BLaER1 (cell line): ENCODE measurements at regions not wholly inside any gene's neighbourhood (a gene's known extent, or its start where the extent isn't known, plus 50 kb on each side); places are given as distances from the start of the nearest gene placed in this dataset.

Experiments used
- H3K27ac ChIP-seq: shearing (Covaris generic); formaldehyde crosslinking; 2 replicates; pipeline ENCODE4 v1.8.1; 2022
- H3K27me3 ChIP-seq: shearing (Covaris generic); formaldehyde crosslinking; 2 replicates; pipeline ENCODE4 v1.8.1; 2022
- H3K36me3 ChIP-seq: shearing (Covaris generic); formaldehyde crosslinking; 2 replicates; pipeline ENCODE4 v1.8.1; 2022
- H3K4me1 ChIP-seq: shearing (Covaris generic); formaldehyde crosslinking; 2 replicates; pipeline ENCODE4 v1.8.1; 2022
- H3K4me2 ChIP-seq: shearing (Covaris generic); formaldehyde crosslinking; 2 replicates; pipeline ENCODE4 v1.8.1; 2022
- H3K4me3 ChIP-seq: shearing (Covaris generic); formaldehyde crosslinking; 2 replicates; pipeline ENCODE4 v1.8.1; 2022
- H3K9ac ChIP-seq: shearing (Covaris generic); formaldehyde crosslinking; 2 replicates; pipeline ENCODE4 v1.8.1; 2022
- H3K9me3 ChIP-seq: shearing (Covaris generic); formaldehyde crosslinking; 2 replicates; pipeline ENCODE4 v1.8.1; 2022
- H4K20me1 ChIP-seq: shearing (Covaris generic); formaldehyde crosslinking; 2 replicates; pipeline ENCODE4 v1.8.1; 2022
- Cebpa-rat ChIP-seq: shearing (Covaris generic); IDR thresholded peaks from 2 replicates; pipeline ENCODE4 v1.8.1; 2022

GRCh38 chr7:36006636-36007229, 146.3 kb upstream of the EEPD1 start:
- no peak for TF ChIP-seq Cebpa-rat
- H3K36me3 ChIP-seq = no peaks in the 10 kb centered on the region
- H3K27me3 ChIP-seq = no peaks in the 10 kb centered on the region
- no peak overlapping the region for H3K4me3 ChIP-seq
- H3K4me2 ChIP-seq = no peak overlapping the region
- H4K20me1 ChIP-seq = no peaks in the 10 kb centered on the region
- H3K27ac ChIP-seq = no peak overlapping the region
- H3K9me3 ChIP-seq = no peaks in the 10 kb centered on the region
- H3K4me1 ChIP-seq = no peaks in the 10 kb centered on the region
- H3K9ac ChIP-seq = no peak overlapping the region

DNA sequence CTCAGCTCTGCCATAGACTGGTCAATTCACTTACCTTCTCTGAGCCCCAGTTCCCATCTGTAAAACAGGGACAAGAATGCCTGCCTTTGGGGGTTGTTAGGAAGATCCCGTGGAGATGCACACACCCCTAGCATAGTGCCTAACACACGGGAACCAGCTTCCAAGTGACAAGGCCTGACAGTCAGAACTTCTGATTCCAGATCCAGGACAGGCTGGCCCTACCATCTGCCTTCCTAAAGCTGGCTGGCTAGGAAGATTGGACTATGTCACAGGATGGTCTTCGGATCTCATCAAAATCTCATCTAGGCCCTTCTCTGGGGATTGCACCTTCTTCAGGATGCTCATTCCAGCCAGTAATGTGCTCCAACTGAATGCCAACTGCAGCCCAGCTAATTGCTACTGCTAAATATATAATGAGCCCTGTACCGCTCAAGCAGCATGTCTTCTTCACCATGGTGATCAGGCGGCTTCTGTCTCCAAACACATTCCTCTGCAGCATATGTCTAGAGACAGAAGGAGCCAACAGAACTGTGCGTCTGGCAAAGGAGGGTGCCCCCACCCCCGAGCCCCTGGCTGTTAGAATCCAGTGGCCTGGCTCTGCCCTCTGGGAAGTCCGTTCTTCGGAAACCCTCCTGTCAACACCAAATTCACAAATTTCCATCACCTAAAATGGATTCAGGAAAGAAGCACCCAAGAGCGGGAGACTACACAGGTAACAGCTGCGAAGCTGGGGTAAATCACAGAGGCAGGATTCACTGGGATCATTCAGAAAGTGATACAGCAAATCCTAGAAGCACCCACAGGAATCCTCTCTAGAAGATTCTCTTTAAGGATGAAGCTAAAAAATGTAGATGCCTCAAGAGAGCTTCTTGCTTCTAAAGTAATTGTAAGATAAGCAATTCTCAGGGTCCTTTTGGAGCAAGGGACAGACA, 142.1 kb upstream of the EEPD1 start:
- Histone ChIP-seq H3K9me3 (no peaks in the 10 kb centered on the region), H3K9ac (no peak overlapping the region), H3K27me3 (no peaks in the 10 kb centered on the region), H3K4me2 (no peak overlapping the region), H3K4me3 (no peak overlapping the region), H3K4me1 (no peaks in the 10 kb centered on the region), H4K20me1 (no peaks in the 10 kb centered on the region), H3K36me3 (no peaks in the 10 kb centered on the region), H3K27ac (no peak overlapping the region)
- TF ChIP-seq Cebpa-rat = no peak

GRCh38 chr7:36011588-36011965, 141.5 kb upstream of the EEPD1 start:
- Histone ChIP-seq H3K36me3 (no peaks in the 10 kb centered on the region), H3K27ac (no peak overlapping the region), H3K4me1 (no peaks in the 10 kb centered on the region), H3K4me3 (no peak overlapping the region), H3K9me3 (no peaks in the 10 kb centered on the region), H3K27me3 (no peaks in the 10 kb centered on the region), H3K9ac (no peak overlapping the region), H4K20me1 (no peaks in the 10 kb centered on the region), H3K4me2 (no peak overlapping the region)
- TF ChIP-seq Cebpa-rat = no peak

DNA sequence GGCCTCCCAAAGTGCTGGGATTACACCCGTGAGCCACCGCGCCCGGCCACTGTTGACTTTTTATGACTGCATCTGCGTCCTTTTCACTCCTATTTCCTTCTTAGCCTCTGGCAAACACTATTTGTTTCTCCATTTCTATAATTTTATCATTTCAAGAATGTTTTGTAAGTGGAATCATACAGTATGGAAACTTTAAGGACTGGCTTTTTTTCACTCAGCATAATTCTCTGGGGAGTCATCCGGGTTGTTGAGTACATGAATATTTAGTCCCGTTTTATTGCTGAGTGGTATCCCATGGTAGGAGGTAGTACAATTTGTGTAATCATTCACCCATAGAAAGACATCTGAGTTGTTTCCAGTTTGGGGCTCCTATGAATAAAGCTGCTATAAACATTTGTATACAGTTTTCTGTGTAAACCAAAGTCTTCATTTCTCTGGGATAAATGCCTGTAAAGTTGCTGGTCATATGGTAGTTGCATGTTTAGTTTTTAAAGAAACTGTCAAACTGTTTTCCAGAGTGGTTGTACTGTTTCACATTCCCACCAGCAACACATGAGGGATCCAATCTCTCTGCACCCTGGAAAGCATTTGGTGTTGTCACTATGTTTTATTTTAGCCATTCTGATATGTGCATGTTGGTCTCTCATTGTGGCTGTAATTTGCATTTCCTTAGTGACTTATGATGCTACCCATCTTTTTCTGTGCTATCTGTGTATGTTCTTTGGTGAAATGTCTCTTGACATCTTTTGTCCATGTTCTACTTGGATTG, 139.6 kb upstream of the EEPD1 start:
- Histone ChIP-seq H3K36me3 (no peaks in the 10 kb centered on the region), H3K27ac (no peak overlapping the region), H4K20me1 (no peaks in the 10 kb centered on the region), H3K4me2 (no peak overlapping the region), H3K4me3 (no peak overlapping the region), H3K4me1 (no peaks in the 10 kb centered on the region), H3K9ac (no peak overlapping the region), H3K9me3 (no peaks in the 10 kb centered on the region), H3K27me3 (no peaks in the 10 kb centered on the region)
- TF ChIP-seq Cebpa-rat = no peak

DNA sequence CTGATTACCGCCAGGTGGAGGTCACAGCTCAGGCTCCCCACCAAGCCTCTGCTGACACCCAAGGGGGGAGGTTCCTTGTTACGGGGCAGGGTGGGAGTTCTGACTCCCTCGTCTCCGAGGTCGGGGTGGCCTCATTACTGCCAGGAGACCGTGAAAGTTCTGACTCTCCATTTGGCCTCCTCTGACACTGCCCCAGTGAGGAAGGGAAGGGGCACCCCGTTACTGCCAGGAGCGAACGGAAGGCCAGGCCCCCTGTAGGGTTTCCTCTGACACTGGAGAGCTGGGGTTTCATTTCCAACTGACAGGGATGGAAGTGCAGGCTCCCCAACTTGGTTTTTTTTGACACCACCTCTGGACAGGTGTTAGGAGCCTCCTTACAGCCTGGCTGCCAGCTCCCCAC, 138.1 kb upstream of the EEPD1 start:
- H3K36me3 ChIP-seq = no peaks in the 10 kb centered on the region
- H3K27ac ChIP-seq = no peak overlapping the region
- no peak overlapping the region for H3K4me3 ChIP-seq
- no peaks in the 10 kb centered on the region for H3K4me1 ChIP-seq
- H3K4me2 ChIP-seq = no peak overlapping the region
- no peaks in the 10 kb centered on the region for H3K9me3 ChIP-seq
- TF ChIP-seq Cebpa-rat = no peak
- no peaks in the 10 kb centered on the region for H4K20me1 ChIP-seq
- no peak overlapping the region for H3K9ac ChIP-seq
- H3K27me3 ChIP-seq = no peaks in the 10 kb centered on the region

DNA sequence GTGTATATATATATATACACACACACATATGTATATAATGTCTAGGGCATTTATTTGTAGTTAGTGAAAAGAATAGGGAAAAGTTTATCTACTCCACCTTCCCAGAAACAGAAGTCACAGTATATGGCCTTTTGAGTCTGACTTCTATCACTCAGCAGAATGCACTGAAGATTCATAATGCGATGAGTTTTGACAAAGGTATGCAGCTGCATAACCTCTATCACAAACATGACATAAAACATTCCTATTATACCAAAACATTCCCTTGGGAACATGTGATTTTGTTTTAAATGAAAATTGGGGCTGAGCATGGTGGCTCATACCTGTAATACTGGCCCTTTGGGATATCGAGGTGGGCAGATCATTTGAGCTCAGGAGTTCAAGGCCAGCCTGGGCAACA, 137.3 kb upstream of the EEPD1 start:
- no peak overlapping the region for H3K4me3 ChIP-seq
- H3K4me2 ChIP-seq = no peak overlapping the region
- H3K4me1 ChIP-seq = no peaks in the 10 kb centered on the region
- no peaks in the 10 kb centered on the region for H3K9me3 ChIP-seq
- H4K20me1 ChIP-seq = no peaks in the 10 kb centered on the region
- no peaks in the 10 kb centered on the region for H3K36me3 ChIP-seq
- no peaks in the 10 kb centered on the region for H3K27me3 ChIP-seq
- no peak for TF ChIP-seq Cebpa-rat
- H3K9ac ChIP-seq = no peak overlapping the region
- H3K27ac ChIP-seq = no peak overlapping the region

- no peak for TF ChIP-seq Cebpa-rat
- Histone ChIP-seq H3K4me3 (no peak overlapping the region), H3K9me3 (no peaks in the 10 kb centered on the region), H4K20me1 (no peaks in the 10 kb centered on the region), H3K27ac (no peak overlapping the region), H3K27me3 (no peaks in the 10 kb centered on the region), H3K9ac (no peak overlapping the region), H3K4me2 (no peak overlapping the region), H3K36me3 (no peaks in the 10 kb centered on the region), H3K4me1 (no peaks in the 10 kb centered on the region)
Observed at GRCh38 chr7:36016648-36017047, 136.4 kb upstream of the EEPD1 start.

- TF ChIP-seq Cebpa-rat = no peak
- H3K27me3 ChIP-seq = no peaks in the 10 kb centered on the region
- no peaks in the 10 kb centered on the region for H3K4me1 ChIP-seq
- H4K20me1 ChIP-seq = no peaks in the 10 kb centered on the region
- no peak overlapping the region for H3K9ac ChIP-seq
- H3K4me2 ChIP-seq = no peak overlapping the region
- H3K9me3 ChIP-seq = no peaks in the 10 kb centered on the region
- no peak overlapping the region for H3K4me3 ChIP-seq
- no peak overlapping the region for H3K27ac ChIP-seq
- no peaks in the 10 kb centered on the region for H3K36me3 ChIP-seq
Observed at GRCh38 chr7:36017111-36017510, 135.9 kb upstream of the EEPD1 start.

GRCh38 chr7:36018816-36019484, 134.1 kb upstream of the EEPD1 start:
- TF ChIP-seq Cebpa-rat = no peak
- no peaks in the 10 kb centered on the region for H3K4me1 ChIP-seq
- no peaks in the 10 kb centered on the region for H4K20me1 ChIP-seq
- H3K36me3 ChIP-seq = no peaks in the 10 kb centered on the region
- H3K9me3 ChIP-seq = no peaks in the 10 kb centered on the region
- H3K9ac ChIP-seq = no peak overlapping the region
- H3K27me3 ChIP-seq = no peaks in the 10 kb centered on the region
- H3K4me2 ChIP-seq = no peak overlapping the region
- H3K27ac ChIP-seq = no peak overlapping the region
- H3K4me3 ChIP-seq = no peak overlapping the region
